ENCODE measurements at regions not wholly inside any gene's neighbourhood (a gene's known extent, or its start where the extent isn't known, plus 50 kb on each side); places are given as distances from the start of the nearest gene placed in this dataset.

- TF ChIP-seq CTCF (IDR thresholded peaks at IDR 0.05; ENCODE audit: low read length) (no peak), EZH2 (IDR thresholded peaks at IDR 0.05; ENCODE audit: borderline replicate concordance, low read length) (no peak)
Measured at GRCh38 chr17:71434716-71435115, 686.1 kb upstream of the SOX9 start.

Data from OCI-LY1 (cell line).